ENCODE measurements at regions not wholly inside any gene's neighbourhood (a gene's known extent, or its start where the extent isn't known, plus 50 kb on each side); places are given as distances from the start of the nearest gene placed in this dataset.

GRCh38 chr2:11922294-11922693, 175.9 kb downstream of the LPIN1 start:
- TF ChIP-seq CTCF (conservative IDR thresholded peaks at IDR 0.05; ENCODE audit: low read depth, low read length) = no peak
- no peak overlapping the region for H3K4me3 ChIP-seq (ENCODE audit: low read length)
- no peak for DNase-seq (ENCODE audit: low read depth)

GRCh38 chr2:11923935-11924334, 177.5 kb downstream of the LPIN1 start:
- H3K4me3 ChIP-seq (ENCODE audit: low read length) = no peak overlapping the region
- TF ChIP-seq CTCF (conservative IDR thresholded peaks at IDR 0.05; ENCODE audit: low read depth, low read length) = no peak
- no peak for DNase-seq (ENCODE audit: low read depth)

- no peak overlapping the region for H3K4me3 ChIP-seq (ENCODE audit: low read length)
- no peak for TF ChIP-seq CTCF (conservative IDR thresholded peaks at IDR 0.05; ENCODE audit: low read depth, low read length)
- no peak for DNase-seq (ENCODE audit: low read depth)
Observed at GRCh38 chr2:11925295-11926066, 179.0 kb downstream of the LPIN1 start.

GRCh38 chr2:11930211-11930761, 183.9 kb downstream of the LPIN1 start:
- H3K4me3 ChIP-seq (ENCODE audit: low read length) = no peak overlapping the region
- no peak for DNase-seq (ENCODE audit: low read depth)
- TF ChIP-seq CTCF (conservative IDR thresholded peaks at IDR 0.05; ENCODE audit: low read depth, low read length) = no peak

DNA sequence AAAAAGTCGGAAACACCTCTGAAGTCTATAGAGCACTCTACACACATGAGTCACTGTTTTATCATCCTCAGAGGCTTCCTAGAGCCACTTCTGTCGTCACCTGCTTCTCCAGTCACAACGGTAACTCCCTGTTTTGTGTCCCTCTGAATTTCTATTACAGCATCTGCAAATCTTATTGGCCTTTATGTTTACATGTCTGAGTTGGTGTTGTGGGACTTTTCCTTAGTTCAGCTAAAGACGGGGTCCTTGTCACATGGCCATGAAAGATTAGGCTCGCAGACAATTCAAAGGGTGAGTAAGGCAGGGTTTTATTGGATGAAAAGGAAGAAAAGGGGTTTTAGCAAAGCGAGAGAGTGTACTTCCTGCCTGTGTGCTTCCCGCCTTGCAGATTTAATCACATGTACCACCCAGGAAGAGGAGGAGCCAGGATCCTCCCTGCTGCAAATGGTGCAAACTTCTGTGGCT, 185.6 kb downstream of the LPIN1 start:
- H3K4me3 ChIP-seq (ENCODE audit: low read length) = no peak overlapping the region
- TF ChIP-seq CTCF (conservative IDR thresholded peaks at IDR 0.05; ENCODE audit: low read depth, low read length) = no peak
- no peak for DNase-seq (ENCODE audit: low read depth)

- DNase-seq (ENCODE audit: low read depth) = no peak
- H3K4me3 ChIP-seq (ENCODE audit: low read length) = no peak overlapping the region
- no peak for TF ChIP-seq CTCF (conservative IDR thresholded peaks at IDR 0.05; ENCODE audit: low read depth, low read length)
Observed at GRCh38 chr2:11932962-11933361, 186.5 kb downstream of the LPIN1 start.

GRCh38 chr2:11933854-11934253, 187.4 kb downstream of the LPIN1 start:
- no peak for DNase-seq (ENCODE audit: low read depth)
- TF ChIP-seq CTCF (conservative IDR thresholded peaks at IDR 0.05; ENCODE audit: low read depth, low read length) = no peak

More at GRCh38 chr2:11933854-11934253, 187.4 kb downstream of the LPIN1 start:
- no peak overlapping the region for H3K4me3 ChIP-seq (ENCODE audit: low read length)
